ENCODE measurements at regions not wholly inside any gene's neighbourhood (a gene's known extent, or its start where the extent isn't known, plus 50 kb on each side); places are given as distances from the start of the nearest gene placed in this dataset.

GRCh38 chr3:127077068-127077467, 94.2 kb downstream of the PLXNA1 start:
- Histone ChIP-seq H3K4me3 (no peak overlapping the region), H3K27ac (no peak overlapping the region), H3K4me1 (peaks cover 9 to 10% of the 10 kb centered on the region in 2 donors), H3K9me3 (no peaks in the 10 kb centered on the region), H3K27me3 (no peaks in the 10 kb centered on the region), H3K36me3 (no peaks in the 10 kb centered on the region)
- no peak for TF ChIP-seq CTCF (IDR thresholded peaks at IDR 0.05)
- no peak for DNase-seq (ENCODE audit: low spot score in 2 of 2)
- intact Hi-C loops (cut with DNase I) = no loop called here

DNA sequence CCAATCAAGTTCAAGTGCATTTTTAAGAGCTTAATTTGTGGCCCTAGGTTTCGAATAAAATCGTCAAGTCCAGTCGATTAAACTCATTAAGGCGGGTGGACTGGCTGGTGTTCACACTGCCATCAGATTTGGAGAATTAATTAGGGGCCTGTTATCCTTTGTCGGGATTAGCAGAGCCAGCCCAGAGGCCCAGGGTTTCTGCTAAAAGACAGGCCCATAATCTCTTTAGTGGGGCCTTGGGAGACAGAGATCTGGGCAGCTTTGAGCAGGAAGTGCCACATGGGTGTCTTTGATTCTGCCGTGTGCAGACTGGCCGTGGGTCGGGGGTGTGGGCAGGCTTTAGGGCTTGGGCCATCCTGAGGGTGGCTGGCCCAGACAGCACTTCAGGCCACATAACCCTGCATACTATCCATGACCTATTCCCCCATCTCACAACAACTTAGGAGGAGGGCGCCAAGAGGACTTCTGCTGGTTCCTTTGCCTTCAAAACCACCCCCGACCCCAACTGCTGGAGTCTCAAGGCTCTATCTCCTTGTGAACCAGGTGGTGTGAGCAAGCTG, 94.7 kb downstream of the PLXNA1 start:
- intact Hi-C loops (cut with DNase I) = no loop called here

DNA sequence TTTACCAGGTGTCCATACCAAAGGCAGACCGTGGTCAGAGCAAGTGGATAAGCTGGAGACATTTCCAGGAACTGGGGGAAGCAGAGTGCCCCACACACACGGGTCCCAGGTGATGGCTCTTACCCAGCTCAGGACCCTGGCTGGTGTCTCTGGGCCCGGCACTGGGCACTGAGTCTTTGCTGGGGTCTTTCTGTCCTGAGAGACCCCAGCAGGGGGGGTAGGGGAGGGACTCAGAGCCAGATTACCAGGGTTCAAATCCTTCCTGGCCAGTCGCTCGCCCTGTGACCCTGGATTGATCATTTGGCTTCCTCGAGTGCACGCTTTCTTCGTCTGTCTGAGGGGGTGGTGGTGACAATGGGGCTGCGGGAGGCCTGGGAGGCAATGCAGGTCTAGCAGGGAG, 95.7 kb downstream of the PLXNA1 start:
- peaks cover 3 to 5% of the 10 kb centered on the region in 2 donors for H3K4me1 ChIP-seq
- no peak for DNase-seq (ENCODE audit: low spot score in 2 of 2)
- H3K36me3 ChIP-seq = no peaks in the 10 kb centered on the region
- H3K4me3 ChIP-seq = no peak overlapping the region
- TF ChIP-seq CTCF (IDR thresholded peaks at IDR 0.05) = no peak
- H3K27me3 ChIP-seq = no peaks in the 10 kb centered on the region
- no peak overlapping the region for H3K27ac ChIP-seq
- H3K9me3 ChIP-seq = no peaks in the 10 kb centered on the region
- intact Hi-C loops (cut with DNase I) = no loop called here

More for the DNA sequence above, 94.7 kb downstream of the PLXNA1 start:
- Histone ChIP-seq H3K36me3 (no peaks in the 10 kb centered on the region), H3K9me3 (no peaks in the 10 kb centered on the region), H3K4me3 (no peak overlapping the region), H3K4me1 (peaks cover 9 to 10% of the 10 kb centered on the region in 2 donors), H3K27me3 (no peaks in the 10 kb centered on the region), H3K27ac (no peak overlapping the region)
- TF ChIP-seq CTCF (IDR thresholded peaks at IDR 0.05) = no peak
- DNase-seq (ENCODE audit: low spot score in 2 of 2) = no peak

DNA sequence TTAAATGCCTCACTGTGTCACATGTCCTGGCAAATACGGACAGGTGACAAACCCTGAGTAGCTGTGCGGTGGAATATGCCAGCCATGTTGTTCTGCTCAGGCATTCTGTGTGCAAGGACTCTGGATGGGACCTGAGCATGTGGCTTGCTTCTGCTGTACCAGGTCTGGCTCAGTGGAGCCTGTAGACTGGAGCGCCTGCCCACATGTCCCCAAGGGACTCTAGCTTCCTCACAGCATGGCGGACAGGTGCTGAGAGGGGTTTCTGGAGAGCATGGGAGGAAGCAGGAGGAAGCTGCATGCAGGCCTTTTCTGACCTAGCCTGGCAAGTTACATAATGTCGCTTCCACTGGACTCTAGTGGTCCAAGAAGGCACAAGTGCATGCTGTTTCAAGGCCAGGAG, 96.3 kb downstream of the PLXNA1 start:
- Histone ChIP-seq H3K27ac (no peak overlapping the region), H3K27me3 (no peaks in the 10 kb centered on the region), H3K4me1 (peaks cover 0 to under 1% of the 10 kb centered on the region in 2 donors), H3K9me3 (no peaks in the 10 kb centered on the region), H3K4me3 (no peak overlapping the region), H3K36me3 (no peaks in the 10 kb centered on the region)
- TF ChIP-seq CTCF (IDR thresholded peaks at IDR 0.05) = no peak
- no peak for DNase-seq (ENCODE audit: low spot score in 2 of 2)
- intact Hi-C loops (cut with DNase I) = no loop called here

- H3K27ac ChIP-seq = no peak overlapping the region
- H3K36me3 ChIP-seq = no peaks in the 10 kb centered on the region
- intact Hi-C loops (cut with DNase I) = no loop called here
- no peak for TF ChIP-seq CTCF (IDR thresholded peaks at IDR 0.05)
- H3K27me3 ChIP-seq = no peaks in the 10 kb centered on the region
- H3K9me3 ChIP-seq = no peaks in the 10 kb centered on the region
- no peaks in the 10 kb centered on the region for H3K4me1 ChIP-seq
- H3K4me3 ChIP-seq = no peak overlapping the region
- no peak for DNase-seq (ENCODE audit: low spot score in 2 of 2)
Observed at GRCh38 chr3:127081001-127081720, 98.2 kb downstream of the PLXNA1 start.
